ENCODE measurements at regions not wholly inside any gene's neighbourhood (a gene's known extent, or its start where the extent isn't known, plus 50 kb on each side); places are given as distances from the start of the nearest gene placed in this dataset.

DNA sequence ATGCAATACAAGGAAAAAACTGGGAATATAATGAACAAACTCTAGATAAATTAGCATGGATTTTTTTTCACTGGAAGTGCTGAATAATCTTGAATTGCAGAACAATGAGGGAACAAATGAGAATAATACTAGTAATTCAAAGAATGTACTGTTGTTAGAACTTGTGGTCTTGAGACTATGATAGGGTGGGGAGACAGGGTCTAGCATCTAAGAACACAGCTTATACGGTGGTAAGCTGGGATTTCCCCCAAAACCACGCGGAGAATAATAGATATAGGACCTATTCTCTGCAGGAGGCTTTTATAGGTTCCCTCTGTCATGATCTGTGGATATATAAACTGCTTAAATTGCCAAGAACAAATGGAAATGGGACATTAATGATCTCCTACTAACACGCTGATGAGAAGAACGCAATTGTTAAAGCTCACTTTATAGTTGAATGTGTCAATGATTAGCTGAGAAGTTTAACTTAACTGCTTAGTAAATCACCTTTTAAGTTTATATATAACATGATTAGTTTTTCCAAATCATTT lies 692.3 kb downstream of the ZPLD1 start:
- TF ChIP-seq CTCF (IDR thresholded peaks at IDR 0.05; ENCODE audit: low read depth, low read length), result no peak
- DNase-seq (ENCODE audit: low read depth in 2 of 2), result no peak
- H3K4me3 ChIP-seq (replicated peaks in 1 of 2; ENCODE audit: low read depth in 2 of 2, low read length in 2 of 2), result no peak overlapping the region

GRCh38 chr3:103127737-103128136 lies 692.9 kb downstream of the ZPLD1 start:
- no peak for DNase-seq (ENCODE audit: low read depth in 2 of 2)
- no peak overlapping the region for H3K4me3 ChIP-seq (replicated peaks in 1 of 2; ENCODE audit: low read depth in 2 of 2, low read length in 2 of 2)
- TF ChIP-seq CTCF (IDR thresholded peaks at IDR 0.05; ENCODE audit: low read depth, low read length), result no peak

- no peak for TF ChIP-seq CTCF (IDR thresholded peaks at IDR 0.05; ENCODE audit: low read depth, low read length)
- H3K4me3 ChIP-seq (replicated peaks in 1 of 2; ENCODE audit: low read depth in 2 of 2, low read length in 2 of 2), result no peak overlapping the region
- DNase-seq (ENCODE audit: low read depth in 2 of 2), result no peak
Observed at GRCh38 chr3:103134023-103134724, 699.4 kb downstream of the ZPLD1 start.

- no peak overlapping the region for H3K4me3 ChIP-seq (replicated peaks in 1 of 2; ENCODE audit: low read depth in 2 of 2, low read length in 2 of 2)
- TF ChIP-seq CTCF (IDR thresholded peaks at IDR 0.05; ENCODE audit: low read depth, low read length), result no peak
- DNase-seq (ENCODE audit: low read depth in 2 of 2), result no peak
Observed at GRCh38 chr3:103136621-103137020, 701.8 kb downstream of the ZPLD1 start.

- no peak for DNase-seq (ENCODE audit: low read depth in 2 of 2)
- no peak overlapping the region for H3K4me3 ChIP-seq (replicated peaks in 1 of 2; ENCODE audit: low read depth in 2 of 2, low read length in 2 of 2)
- TF ChIP-seq CTCF (IDR thresholded peaks at IDR 0.05; ENCODE audit: low read depth, low read length), result no peak
Observed at GRCh38 chr3:103137830-103138229, 703.0 kb downstream of the ZPLD1 start.

DNA sequence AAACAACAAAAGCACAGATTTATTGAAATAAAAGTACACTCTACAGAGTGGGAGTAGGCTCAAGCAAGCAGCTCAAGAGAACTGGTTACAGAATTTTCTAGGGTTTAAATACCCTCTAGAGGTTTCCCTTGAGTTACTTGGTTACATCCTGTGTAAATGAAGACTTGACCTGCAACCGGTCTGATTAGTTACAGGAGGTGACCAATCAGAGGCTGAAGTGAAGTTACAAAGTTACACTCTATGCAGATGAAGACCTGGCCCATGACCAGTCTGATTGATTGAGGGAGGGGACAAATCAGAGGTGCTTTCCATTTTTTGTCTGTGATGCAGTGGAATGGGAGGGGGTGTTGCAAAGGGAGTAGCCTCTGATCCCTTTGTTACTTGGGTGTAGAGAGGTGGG lies 723.4 kb downstream of the ZPLD1 start:
- DNase-seq (ENCODE audit: low read depth in 2 of 2), result no peak
- no peak for TF ChIP-seq CTCF (IDR thresholded peaks at IDR 0.05; ENCODE audit: low read depth, low read length)
- no peak overlapping the region for H3K4me3 ChIP-seq (replicated peaks in 1 of 2; ENCODE audit: low read depth in 2 of 2, low read length in 2 of 2)

GRCh38 chr3:103166890-103167289 lies 732.1 kb downstream of the ZPLD1 start:
- TF ChIP-seq CTCF (IDR thresholded peaks at IDR 0.05; ENCODE audit: low read depth, low read length), result no peak
- no peak for DNase-seq (ENCODE audit: low read depth in 2 of 2)
- no peak overlapping the region for H3K4me3 ChIP-seq (replicated peaks in 1 of 2; ENCODE audit: low read depth in 2 of 2, low read length in 2 of 2)
